Osteocyte (in vitro differentiated cells): ENCODE measurements at regions not wholly inside any gene's neighbourhood (a gene's known extent, or its start where the extent isn't known, plus 50 kb on each side); places are given as distances from the start of the nearest gene placed in this dataset.
"Not testable (repeated sequence)": the region's sequence is repeated elsewhere in the genome, so short reads cannot be mapped to it uniquely, and the experiment has no call there.

ENCODE experiments used
- DNase-seq: peaks from one replicate; pipeline ENCODE4 v3.0.0; 2021; ENCODE audit warnings: mixed read lengths; ENCODE audit not compliant: unreplicated experiment; ENCODE audit errors: extremely low spot score
- H3K27ac Mint-ChIP-seq: one replicate; pipeline ENCODE4 v1.8.0; 2021; ENCODE audit warnings: mild to moderate bottlenecking, mixed read lengths; ENCODE audit not compliant: unreplicated experiment
- H3K27me3 Mint-ChIP-seq: one replicate; pipeline ENCODE4 v1.8.0; 2021; ENCODE audit warnings: mixed read lengths; ENCODE audit not compliant: unreplicated experiment
- H3K36me3 Mint-ChIP-seq: one replicate; pipeline ENCODE4 v1.8.0; 2021; ENCODE audit warnings: mixed read lengths; ENCODE audit not compliant: unreplicated experiment
- H3K4me1 Mint-ChIP-seq: one replicate; pipeline ENCODE4 v1.8.0; 2021; ENCODE audit warnings: mixed read lengths; ENCODE audit not compliant: unreplicated experiment
- H3K4me3 Mint-ChIP-seq: one replicate; pipeline ENCODE4 v1.8.0; 2021; ENCODE audit warnings: mild to moderate bottlenecking, moderate library complexity, mixed read lengths; ENCODE audit not compliant: unreplicated experiment
- H3K9me3 Mint-ChIP-seq: one replicate; pipeline ENCODE4 v1.8.0; 2021; ENCODE audit warnings: mixed read lengths; ENCODE audit not compliant: unreplicated experiment
- TF ChIP-seq, protein P1 (sequence below): fragments of 200-600 bp; sonication (generic); IDR thresholded peaks from 2 replicates; pipeline ENCODE4 v1.5.0; 2021; ENCODE audit warnings: antibody characterized with exemption, mild to moderate bottlenecking, moderate library complexity

DNA sequence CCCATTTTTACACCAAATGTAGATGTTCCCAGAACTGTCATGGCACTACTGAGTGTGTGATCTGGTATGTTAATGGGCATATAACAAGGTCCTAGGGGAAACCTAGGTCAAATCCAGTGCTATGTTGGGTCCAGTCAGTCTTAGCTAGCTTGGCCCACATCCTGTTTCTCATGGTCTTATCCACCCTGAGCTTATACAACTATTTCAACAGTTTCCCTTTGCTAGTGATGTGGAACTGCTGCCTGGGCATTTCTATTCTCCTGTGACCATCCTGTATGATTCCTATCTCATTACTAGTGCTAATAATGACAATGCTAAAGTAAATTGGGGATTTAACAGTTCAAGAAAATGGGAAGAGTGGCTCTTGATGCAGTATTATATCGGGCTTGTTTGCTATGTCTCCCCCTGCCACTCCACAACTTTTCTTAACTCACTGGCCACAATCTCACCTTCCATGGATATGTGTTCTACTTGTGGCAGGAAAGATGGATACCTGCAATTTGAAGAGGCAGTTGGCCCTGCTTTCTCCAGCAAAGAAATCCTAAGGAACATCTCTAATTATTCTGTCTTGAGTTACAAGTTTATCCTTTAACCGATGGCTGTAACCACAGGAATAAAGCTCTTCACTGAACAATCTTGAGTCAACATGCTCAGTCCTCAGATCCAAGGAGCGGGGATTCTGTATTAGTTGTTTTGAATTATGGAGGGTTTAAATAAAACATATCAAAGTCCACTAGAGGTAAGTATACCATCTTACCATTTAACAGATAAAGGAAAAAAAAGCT, 707.8 kb downstream of the XPNPEP1 start:
- Mint-ChIP-seq H3K27ac (no peak overlapping the region), H3K4me3 (no peak overlapping the region), H3K9me3 (peaks cover 4% of the 10 kb centered on the region), H3K36me3 (no peaks in the 10 kb centered on the region), H3K4me1 (no peaks in the 10 kb centered on the region), H3K27me3 (no peaks in the 10 kb centered on the region)
- no peak for DNase-seq
- TF ChIP-seq, protein P1, sequence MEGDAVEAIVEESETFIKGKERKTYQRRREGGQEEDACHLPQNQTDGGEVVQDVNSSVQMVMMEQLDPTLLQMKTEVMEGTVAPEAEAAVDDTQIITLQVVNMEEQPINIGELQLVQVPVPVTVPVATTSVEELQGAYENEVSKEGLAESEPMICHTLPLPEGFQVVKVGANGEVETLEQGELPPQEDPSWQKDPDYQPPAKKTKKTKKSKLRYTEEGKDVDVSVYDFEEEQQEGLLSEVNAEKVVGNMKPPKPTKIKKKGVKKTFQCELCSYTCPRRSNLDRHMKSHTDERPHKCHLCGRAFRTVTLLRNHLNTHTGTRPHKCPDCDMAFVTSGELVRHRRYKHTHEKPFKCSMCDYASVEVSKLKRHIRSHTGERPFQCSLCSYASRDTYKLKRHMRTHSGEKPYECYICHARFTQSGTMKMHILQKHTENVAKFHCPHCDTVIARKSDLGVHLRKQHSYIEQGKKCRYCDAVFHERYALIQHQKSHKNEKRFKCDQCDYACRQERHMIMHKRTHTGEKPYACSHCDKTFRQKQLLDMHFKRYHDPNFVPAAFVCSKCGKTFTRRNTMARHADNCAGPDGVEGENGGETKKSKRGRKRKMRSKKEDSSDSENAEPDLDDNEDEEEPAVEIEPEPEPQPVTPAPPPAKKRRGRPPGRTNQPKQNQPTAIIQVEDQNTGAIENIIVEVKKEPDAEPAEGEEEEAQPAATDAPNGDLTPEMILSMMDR, result no peak

GRCh38 chr10:109214891-109215290, 708.4 kb downstream of the XPNPEP1 start:
- not testable (repeated sequence) for H3K4me1 Mint-ChIP-seq, H3K4me3 Mint-ChIP-seq, DNase-seq, H3K36me3 Mint-ChIP-seq, H3K27ac Mint-ChIP-seq, H3K27me3 Mint-ChIP-seq, H3K9me3 Mint-ChIP-seq

DNA sequence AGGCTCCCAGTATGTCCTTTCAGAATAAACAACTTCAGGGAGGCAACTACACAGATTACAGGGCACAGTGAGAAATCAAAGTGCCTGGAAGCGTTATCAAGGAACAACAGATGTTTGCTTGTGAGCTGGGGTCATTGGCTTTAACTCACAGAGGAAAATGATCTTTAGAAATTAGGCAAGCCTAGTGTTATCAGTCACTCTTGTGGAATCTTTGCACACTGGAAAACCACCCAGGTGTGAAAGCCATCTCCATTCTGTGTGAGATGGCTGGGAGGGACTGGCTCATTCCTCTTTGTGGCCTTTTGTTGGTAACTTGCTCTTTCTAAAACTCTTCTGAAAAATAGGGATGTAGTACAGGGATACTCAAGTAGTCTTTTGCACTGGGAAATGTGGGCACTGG, 716.0 kb downstream of the XPNPEP1 start:
- Mint-ChIP-seq H3K4me3 (no peak overlapping the region), H3K4me1 (no peaks in the 10 kb centered on the region), H3K27me3 (no peaks in the 10 kb centered on the region), H3K27ac (no peak overlapping the region), H3K9me3 (peaks cover 4% of the 10 kb centered on the region), H3K36me3 (no peaks in the 10 kb centered on the region)
- DNase-seq, result no peak
- TF ChIP-seq, protein P1, result no peak

DNA sequence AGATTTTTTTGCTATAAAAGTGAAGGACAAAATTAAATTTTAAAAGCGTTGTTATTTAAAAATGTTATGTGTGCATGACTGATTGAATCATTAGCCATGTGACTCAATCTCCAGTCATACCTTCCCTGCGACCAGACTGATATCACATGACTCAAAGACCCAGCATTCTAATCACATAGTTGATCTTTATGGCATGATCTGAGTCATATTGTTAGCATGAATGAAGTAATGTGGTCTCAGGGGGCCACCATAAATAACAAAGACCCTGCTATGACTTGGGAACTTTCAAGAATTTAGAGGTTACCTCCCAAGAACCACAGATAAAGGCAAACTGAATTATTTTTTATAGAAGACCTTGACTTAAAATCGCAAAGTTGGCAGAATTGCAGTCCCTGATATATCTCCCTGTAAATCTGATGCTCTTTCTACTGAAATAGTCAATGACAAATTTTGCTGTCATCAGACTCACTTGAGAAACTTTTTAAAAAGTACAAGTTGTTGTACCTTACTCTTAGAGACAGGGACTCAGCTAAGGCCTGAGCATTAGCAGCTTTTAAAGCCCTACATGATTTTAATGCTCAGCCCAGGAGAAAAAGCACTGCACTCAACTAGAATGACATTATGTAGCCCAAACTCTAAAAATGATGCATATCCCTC, 717.3 kb downstream of the XPNPEP1 start:
- DNase-seq, result no peak
- no peaks in the 10 kb centered on the region for H3K4me1 Mint-ChIP-seq
- no peak overlapping the region for H3K4me3 Mint-ChIP-seq
- TF ChIP-seq, protein P1, result no peak
- no peaks in the 10 kb centered on the region for H3K27me3 Mint-ChIP-seq
- peaks cover 4% of the 10 kb centered on the region for H3K9me3 Mint-ChIP-seq
- H3K36me3 Mint-ChIP-seq, result no peaks in the 10 kb centered on the region
- no peak overlapping the region for H3K27ac Mint-ChIP-seq

DNA sequence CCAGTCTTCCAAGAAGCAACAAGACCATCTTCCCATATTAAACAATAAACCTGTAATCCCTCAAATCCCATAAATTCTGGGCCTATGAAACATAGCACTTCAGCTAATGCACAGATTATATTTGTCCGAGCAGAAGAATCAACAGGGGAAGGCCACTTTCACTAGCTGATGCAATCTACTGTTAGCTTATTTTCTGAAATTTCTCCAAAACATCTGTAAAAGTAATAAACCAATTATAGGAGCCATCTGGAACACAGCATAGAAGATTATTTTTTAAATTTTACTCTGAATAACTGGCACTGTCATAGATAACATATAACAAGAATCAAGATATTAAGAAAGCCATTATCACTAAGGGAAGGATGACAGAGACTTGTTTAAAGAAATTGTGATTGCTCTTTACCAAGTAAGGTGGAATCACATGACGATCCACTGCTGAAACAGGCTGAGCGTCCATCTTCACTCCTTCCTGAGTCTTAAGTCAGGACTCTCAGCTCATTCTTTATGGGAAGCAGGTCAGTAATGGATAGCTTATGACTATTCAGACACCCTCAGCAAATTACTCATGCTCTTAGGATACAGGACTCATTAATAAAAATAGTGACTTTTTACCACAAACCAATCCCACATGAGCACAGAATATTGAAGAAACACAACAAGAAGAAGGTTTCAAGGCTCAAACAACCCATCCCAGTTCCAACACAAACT, 719.5 kb downstream of the XPNPEP1 start:
- TF ChIP-seq, protein P1, result no peak
- peaks cover 1% of the 10 kb centered on the region for H3K9me3 Mint-ChIP-seq
- H3K27me3 Mint-ChIP-seq, result no peaks in the 10 kb centered on the region
- H3K4me3 Mint-ChIP-seq, result no peak overlapping the region
- no peak for DNase-seq
- H3K27ac Mint-ChIP-seq, result no peak overlapping the region
- no peaks in the 10 kb centered on the region for H3K36me3 Mint-ChIP-seq
- no peaks in the 10 kb centered on the region for H3K4me1 Mint-ChIP-seq
